HUES64 (cell line): ENCODE measurements at regions not wholly inside any gene's neighbourhood (a gene's known extent, or its start where the extent isn't known, plus 50 kb on each side); places are given as distances from the start of the nearest gene placed in this dataset.

Experiments used
- H3K27ac ChIP-seq: 2 replicates; pipeline ENCODE4 v1.7.0; 2013; ENCODE audit warnings: low read depth, low read length, inconsistent platforms
- H3K27me3 ChIP-seq: 2 replicates; pipeline ENCODE4 v1.6.1; 2013; ENCODE audit warnings: mild to moderate bottlenecking, low read length; ENCODE audit not compliant: insufficient read depth
- H3K36me3 ChIP-seq: 2 replicates; pipeline ENCODE4 v1.6.1; 2013; ENCODE audit warnings: mild to moderate bottlenecking, low read length; ENCODE audit not compliant: insufficient read depth
- H3K4me1 ChIP-seq: 2 replicates; pipeline ENCODE4 v1.6.1; 2013; ENCODE audit warnings: mild to moderate bottlenecking, low read length, moderate library complexity; ENCODE audit not compliant: insufficient read depth
- H3K4me3 ChIP-seq: 2 replicates; pipeline ENCODE4 v1.5.1; 2013; ENCODE audit warnings: mild to moderate bottlenecking, low read length, moderate library complexity
- H3K9ac ChIP-seq: 2 replicates; pipeline ENCODE4 v1.6.1; 2013; ENCODE audit warnings: mild to moderate bottlenecking, low read depth, low read length
- H3K9me3 ChIP-seq: 2 replicates; pipeline ENCODE4 v1.6.1; 2013; ENCODE audit warnings: low read depth, low read length; ENCODE audit not compliant: insufficient read depth
- WGBS: fragments of 150-250, 120-280 bp; methylation state at CpG from one replicate; pipeline ENCODE4 v1.1.7; 2013; ENCODE audit warnings: missing lambda C conversion rate; 5-methylcytosine and 5-hydroxymethylcytosine counted together

DNA sequence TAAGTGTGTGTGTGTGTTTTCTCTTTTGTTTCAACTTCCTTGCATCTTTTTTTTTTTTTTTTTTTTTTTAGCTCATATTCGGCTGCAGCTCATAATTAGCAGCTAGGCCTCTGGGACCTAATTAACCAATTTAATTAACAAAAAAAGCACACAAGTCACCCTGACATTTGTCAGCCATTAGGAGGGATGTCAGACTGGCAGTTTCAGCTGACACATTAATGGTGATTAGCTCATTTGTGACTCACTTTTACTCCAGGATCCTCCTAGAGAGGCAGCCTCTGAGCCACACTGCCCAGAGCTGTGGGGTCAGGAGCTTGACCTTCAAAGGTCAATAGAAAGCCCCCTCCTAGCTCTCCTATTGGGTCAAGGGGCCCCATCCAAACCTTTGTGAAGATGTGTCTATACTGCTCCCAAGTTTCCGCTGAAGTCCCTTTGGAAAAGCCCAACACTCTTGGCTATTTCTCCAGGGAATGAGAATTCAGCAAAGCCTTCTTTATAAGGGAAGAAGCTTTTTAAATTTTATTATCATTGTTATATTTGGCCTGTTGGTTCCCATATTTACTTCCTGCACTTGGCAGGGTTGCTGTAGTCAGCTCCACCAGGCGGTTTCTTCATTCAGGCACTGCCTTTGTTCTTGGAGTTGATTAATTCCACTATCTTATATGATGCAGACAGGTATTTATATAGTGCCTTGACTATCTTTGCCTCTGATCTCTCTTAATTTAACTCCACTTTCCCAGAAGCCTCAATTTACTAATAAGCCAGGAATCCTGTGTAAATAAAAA lies 109.5 kb upstream of the HABP2 start:
- H3K27me3 ChIP-seq: no peaks in the 10 kb centered on the region
- H3K36me3 ChIP-seq: no peaks in the 10 kb centered on the region
- H3K27ac ChIP-seq: no peak overlapping the region
- no peaks in the 10 kb centered on the region for H3K9me3 ChIP-seq
- H3K9ac ChIP-seq: no peak overlapping the region
- WGBS: 92% methylated on average over 3 of the region's 3 CpGs
- H3K4me3 ChIP-seq: no peak overlapping the region
- H3K4me1 ChIP-seq: no peaks in the 10 kb centered on the region

DNA sequence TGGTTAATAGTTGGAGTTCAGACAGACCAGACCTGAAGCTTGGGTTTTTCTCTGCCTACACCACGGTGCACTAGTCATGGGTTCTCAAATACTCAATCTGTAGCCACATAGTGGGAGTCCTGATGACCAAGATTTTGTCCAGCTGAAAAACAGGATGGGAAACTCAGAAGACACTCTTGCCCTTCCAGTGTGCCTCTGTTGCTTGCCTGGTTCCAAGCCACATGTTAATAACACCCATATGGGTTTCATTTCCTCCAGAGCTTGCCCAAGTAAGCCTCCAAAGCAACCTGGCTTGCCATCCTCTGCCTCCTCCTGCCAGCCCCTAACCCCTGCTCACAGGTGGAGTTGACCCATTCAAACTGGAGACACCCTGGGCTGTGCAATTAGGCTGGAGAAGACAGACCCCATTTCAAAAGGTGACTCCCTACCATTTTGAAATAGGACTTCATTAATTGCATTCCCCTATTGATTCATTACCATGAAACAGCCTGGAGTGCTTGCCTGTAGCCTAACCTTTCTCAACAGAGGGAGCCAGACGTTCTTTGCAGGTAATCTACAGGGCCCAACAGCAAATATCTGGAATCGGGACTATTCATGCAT lies 108.0 kb upstream of the HABP2 start:
- no peaks in the 10 kb centered on the region for H3K4me1 ChIP-seq
- no peaks in the 10 kb centered on the region for H3K36me3 ChIP-seq
- no peak overlapping the region for H3K9ac ChIP-seq
- 0 out of 2 replicates have a peak, but pooled peaks cover 6% of the 10 kb centered on the region for H3K27me3 ChIP-seq
- no peak overlapping the region for H3K4me3 ChIP-seq
- 87% methylated on average over 3 of the region's 3 CpGs for WGBS
- H3K9me3 ChIP-seq: no peaks in the 10 kb centered on the region
- no peak overlapping the region for H3K27ac ChIP-seq

DNA sequence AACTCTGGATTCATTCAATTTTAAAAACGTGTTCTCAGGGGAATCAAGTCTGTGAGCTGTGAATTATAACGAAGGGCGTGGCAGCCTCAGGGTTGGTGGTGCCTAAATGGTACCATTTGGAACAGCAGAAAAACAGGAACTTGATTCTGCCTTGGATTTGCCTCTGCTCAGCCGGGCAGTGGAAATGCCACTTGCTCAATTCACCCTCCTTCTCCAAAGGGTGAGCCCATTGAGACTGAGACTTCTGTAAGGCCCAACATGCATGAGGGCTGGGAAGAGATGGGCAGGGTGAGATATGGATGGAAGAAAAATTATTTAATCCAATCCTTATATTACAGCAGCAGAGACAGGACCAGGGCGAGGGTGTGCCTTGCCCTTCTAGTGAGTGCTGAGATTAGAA lies 107.1 kb upstream of the HABP2 start:
- Histone ChIP-seq H3K27ac (no peak overlapping the region), H3K27me3 (0 out of 2 replicates have a peak, but pooled peaks cover 6% of the 10 kb centered on the region), H3K4me3 (no peak overlapping the region), H3K9me3 (no peaks in the 10 kb centered on the region), H3K36me3 (no peaks in the 10 kb centered on the region), H3K9ac (no peak overlapping the region), H3K4me1 (no peaks in the 10 kb centered on the region)
- 88% methylated on average over 4 of the region's 5 CpGs for WGBS

DNA sequence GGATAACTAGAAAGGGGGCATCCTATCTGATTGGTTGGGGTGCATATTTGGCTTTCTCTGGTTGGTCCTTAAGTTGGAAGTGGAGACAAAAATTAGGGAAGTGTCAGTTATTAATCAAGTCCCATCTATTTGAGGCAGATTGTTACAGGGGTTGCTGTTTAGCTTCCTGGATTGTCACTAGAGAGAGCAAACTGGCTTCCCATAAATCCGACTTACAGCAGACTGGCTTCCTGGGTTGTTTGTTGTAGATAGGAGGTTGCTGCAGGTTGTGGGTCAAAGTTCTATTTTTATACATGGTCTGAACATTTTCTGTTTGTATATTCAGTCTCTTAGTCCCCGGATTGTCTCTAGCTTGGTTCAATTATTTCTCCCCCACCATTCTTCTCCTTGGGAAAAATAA lies 106.1 kb upstream of the HABP2 start:
- Histone ChIP-seq H3K27ac (no peak overlapping the region), H3K9ac (no peak overlapping the region), H3K36me3 (no peaks in the 10 kb centered on the region), H3K4me3 (no peak overlapping the region), H3K9me3 (no peaks in the 10 kb centered on the region), H3K27me3 (0 out of 2 replicates have a peak, but pooled peaks cover 6% of the 10 kb centered on the region), H3K4me1 (no peaks in the 10 kb centered on the region)
- WGBS: 95% methylated on average over 1 of the region's 2 CpGs

DNA sequence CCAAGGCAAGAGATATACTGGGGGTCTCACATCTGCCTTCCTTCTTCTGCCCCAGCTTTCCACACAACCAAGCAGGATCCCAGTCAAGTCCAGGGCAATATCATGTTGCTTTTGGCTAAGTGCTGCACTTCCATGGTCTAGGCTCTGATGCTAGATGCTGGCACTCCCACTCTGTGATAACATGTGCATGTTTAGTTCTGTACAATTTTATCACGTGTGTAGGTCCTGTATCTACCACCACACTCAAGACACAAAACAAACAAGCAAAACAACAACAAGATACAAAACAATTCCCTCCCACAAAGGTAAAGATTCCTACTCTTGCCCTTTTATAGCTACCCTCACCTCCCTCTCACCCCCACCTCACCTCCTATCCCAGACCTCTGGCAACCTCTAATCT lies 105.6 kb upstream of the HABP2 start:
- no peaks in the 10 kb centered on the region for H3K9me3 ChIP-seq
- WGBS: 100% methylated on average over 1 of the region's 1 CpG
- H3K27me3 ChIP-seq: 0 out of 2 replicates have a peak, but pooled peaks cover 6% of the 10 kb centered on the region

DNA sequence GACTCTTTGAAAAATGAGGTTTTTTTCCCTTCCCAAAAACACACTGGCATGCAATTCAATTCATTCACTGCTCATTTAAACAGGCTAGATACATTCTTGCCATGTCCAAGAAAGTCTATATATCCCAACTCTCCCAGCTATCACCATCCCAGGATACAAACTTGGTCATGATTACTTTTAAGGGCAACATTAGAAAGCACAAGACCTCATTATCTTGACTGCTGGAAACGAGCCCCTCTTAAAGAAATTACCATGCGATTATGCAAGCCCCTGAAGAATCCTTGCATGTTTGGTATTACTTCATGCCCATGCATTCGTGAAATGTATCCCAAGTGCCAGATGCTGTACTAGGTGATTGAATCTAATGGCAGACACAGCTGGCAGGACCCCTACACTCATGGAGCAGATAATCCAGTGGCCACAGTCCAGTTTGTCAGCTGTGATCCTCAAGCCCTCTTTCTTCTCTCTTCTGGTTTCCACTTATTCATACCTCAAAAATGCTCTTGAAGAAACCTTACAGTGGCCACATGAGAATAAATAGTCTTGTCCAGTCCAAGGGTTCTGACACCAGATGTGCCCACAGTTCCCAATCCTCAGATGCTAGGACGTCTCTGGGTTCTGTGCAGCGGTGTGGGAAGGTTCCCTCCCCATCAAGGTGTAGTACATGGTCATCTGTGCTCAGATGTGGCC lies 103.7 kb upstream of the HABP2 start:
- Histone ChIP-seq H3K27me3 (0 out of 2 replicates have a peak, but pooled peaks cover 6% of the 10 kb centered on the region), H3K9me3 (no peaks in the 10 kb centered on the region), H3K9ac (no peak overlapping the region), H3K4me3 (no peak overlapping the region), H3K27ac (no peak overlapping the region), H3K4me1 (no peaks in the 10 kb centered on the region), H3K36me3 (no peaks in the 10 kb centered on the region)
- 92% methylated on average over 5 of the region's 5 CpGs for WGBS

More for the DNA sequence above, 105.6 kb upstream of the HABP2 start:
- no peak overlapping the region for H3K9ac ChIP-seq
- no peak overlapping the region for H3K27ac ChIP-seq
- no peaks in the 10 kb centered on the region for H3K36me3 ChIP-seq
- H3K4me1 ChIP-seq: no peaks in the 10 kb centered on the region
- no peak overlapping the region for H3K4me3 ChIP-seq

DNA sequence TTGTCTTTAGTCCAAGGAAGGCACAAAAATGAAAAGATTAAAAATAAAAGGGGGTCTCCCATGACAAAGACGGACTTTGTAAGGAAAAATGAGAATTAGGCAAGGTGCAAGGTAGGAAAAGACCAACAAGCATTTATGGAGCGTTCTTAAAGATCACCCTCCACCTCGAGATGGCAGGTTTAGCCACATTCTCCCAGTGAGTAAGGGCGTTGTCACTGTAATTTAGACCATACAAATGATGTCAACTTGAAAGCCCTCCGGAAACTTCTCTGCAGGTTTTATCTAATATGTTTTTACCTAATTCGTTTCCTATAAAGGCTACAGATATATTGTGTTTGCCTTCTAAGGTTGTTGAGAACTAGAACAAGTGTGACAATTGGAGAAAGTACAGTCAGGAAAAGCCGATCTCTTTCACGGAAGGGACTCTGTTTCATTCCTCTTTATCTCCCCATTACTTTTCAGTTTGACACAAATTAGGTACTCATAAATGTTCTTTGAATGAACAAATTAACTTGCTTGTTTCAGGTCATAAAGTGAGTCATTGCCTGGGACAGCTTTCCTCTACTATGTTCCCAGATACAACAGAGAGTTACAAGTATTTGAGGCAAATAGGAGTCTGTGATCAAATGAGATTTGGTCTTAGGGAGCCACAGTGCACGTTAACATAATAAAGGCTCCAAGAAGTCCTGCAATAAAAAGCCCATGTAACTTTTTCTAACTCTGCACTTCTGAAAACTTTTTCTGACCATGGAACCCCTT lies 102.6 kb upstream of the HABP2 start:
- H3K27ac ChIP-seq: no peak overlapping the region
- H3K9ac ChIP-seq: no peak overlapping the region
- no peaks in the 10 kb centered on the region for H3K36me3 ChIP-seq
- WGBS: 91% methylated on average over 9 of the region's 9 CpGs
- H3K9me3 ChIP-seq: no peaks in the 10 kb centered on the region
- 0 out of 2 replicates have a peak, but pooled peaks cover 6% of the 10 kb centered on the region for H3K27me3 ChIP-seq
- no peak overlapping the region for H3K4me3 ChIP-seq
- H3K4me1 ChIP-seq: no peaks in the 10 kb centered on the region

DNA sequence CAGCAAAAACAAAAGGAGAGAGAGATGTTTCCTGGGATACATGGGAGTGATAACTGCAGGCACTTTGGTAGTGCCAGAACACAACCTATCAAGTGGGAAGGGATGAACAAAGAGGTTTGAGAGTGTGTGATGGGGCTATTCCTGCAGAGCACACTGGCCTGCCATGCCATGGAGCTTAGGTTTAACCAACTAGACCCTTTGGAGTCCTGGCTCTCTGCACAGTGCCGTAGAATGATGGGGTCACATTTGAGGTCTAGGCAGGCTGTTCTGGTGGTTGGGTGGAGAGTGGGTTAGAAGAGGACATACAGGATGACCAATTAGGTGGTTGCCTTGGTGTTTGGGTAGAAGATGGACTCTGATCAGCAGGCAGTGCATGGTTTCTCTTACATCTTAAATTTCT lies 101.9 kb upstream of the HABP2 start:
- 100% methylated on average over 1 of the region's 1 CpG for WGBS
- H3K9ac ChIP-seq: no peak overlapping the region
- H3K4me1 ChIP-seq: no peaks in the 10 kb centered on the region

DNA sequence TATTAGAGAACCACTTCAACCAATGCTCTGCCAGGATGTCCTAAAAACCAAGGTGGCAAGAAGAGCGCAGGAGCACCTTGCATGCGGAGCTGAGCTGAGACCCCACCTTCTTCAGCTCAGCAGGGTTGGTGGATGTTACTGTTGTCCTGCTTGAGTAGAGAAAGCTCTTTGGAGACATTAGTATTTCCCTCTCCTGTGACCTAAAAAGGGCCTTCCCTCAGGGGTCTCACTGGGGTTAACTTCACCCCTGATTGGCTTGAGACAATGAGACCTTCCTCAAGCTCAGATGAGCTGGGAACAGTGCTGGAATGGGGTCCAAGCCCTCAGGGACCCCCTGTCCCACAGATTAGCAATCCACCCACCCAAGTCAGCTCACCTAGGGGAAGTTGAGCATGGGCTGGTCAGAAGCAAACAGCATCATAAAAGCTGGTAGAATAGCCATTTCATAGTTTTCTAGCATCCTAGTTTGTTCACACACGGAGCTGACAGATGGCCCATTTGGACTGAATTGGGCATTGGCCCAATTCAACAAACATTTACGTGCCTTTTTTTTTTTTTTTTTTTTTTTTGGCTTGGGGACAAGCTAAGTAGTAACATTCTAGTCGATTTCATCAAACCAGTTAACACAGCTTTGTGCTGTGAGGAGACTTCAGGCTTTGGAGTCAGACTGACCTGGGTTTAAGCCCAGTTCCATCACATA lies 100.6 kb upstream of the HABP2 start:
- no peaks in the 10 kb centered on the region for H3K4me1 ChIP-seq
- 0 out of 2 replicates have a peak, but pooled peaks cover 6% of the 10 kb centered on the region for H3K27me3 ChIP-seq
- H3K36me3 ChIP-seq: no peaks in the 10 kb centered on the region
- H3K4me3 ChIP-seq: no peak overlapping the region
- WGBS: 95% methylated on average over 5 of the region's 5 CpGs
- no peak overlapping the region for H3K27ac ChIP-seq
- no peak overlapping the region for H3K9ac ChIP-seq
- no peaks in the 10 kb centered on the region for H3K9me3 ChIP-seq

More for the DNA sequence above, 101.9 kb upstream of the HABP2 start:
- Histone ChIP-seq H3K27me3 (0 out of 2 replicates have a peak, but pooled peaks cover 6% of the 10 kb centered on the region), H3K27ac (no peak overlapping the region), H3K9me3 (no peaks in the 10 kb centered on the region), H3K4me3 (no peak overlapping the region), H3K36me3 (no peaks in the 10 kb centered on the region)

DNA sequence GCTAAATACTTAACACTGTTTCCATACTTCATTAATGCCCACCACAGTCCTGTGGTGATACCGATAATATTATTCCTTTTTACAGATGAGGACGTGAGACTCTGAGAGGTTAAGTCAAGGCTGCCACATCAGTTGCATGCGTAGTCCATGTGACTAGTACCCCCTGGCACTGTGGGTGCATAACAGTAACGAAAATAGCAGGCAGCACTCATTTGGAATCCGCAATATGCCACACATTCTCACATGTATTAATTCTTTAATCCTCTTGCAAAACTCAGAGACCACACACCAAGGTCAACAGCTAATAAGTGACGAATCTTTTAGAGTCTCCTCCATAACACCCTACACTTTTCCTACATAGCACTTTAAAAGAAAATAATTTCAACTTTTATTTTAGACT lies 99.5 kb upstream of the HABP2 start:
- Histone ChIP-seq H3K36me3 (no peaks in the 10 kb centered on the region), H3K9me3 (no peaks in the 10 kb centered on the region), H3K27ac (no peak overlapping the region), H3K27me3 (0 out of 2 replicates have a peak, but pooled peaks cover 6% of the 10 kb centered on the region), H3K9ac (no peak overlapping the region), H3K4me3 (no peak overlapping the region), H3K4me1 (no peaks in the 10 kb centered on the region)
- 94% methylated on average over 6 of the region's 6 CpGs for WGBS
